Activated T-cell treated with anti-CD3 and anti-CD28 coated beads, Interleukin-2, amount 50 U/mL, for 72 hours (primary cell): ENCODE measurements at regions not wholly inside any gene's neighbourhood (a gene's known extent, or its start where the extent isn't known, plus 50 kb on each side); places are given as distances from the start of the nearest gene placed in this dataset.
A peak's percentile ranks its signal among the peaks of the same experiment; 100 is the strongest.
"Not testable (repeated sequence)": the region's sequence is repeated elsewhere in the genome, so short reads cannot be mapped to it uniquely, and the experiment has no call there.

Experiments used
- ATAC-seq, 2 donors: fragments of 150-1000 bp; cut with Tn5 transposase; replicated peaks in 1 of 2; 2 replicates each; pipeline ENCODE4 v1.10.0; 2021; ENCODE audit warnings: moderate library complexity in 2 of 2, mild to moderate bottlenecking in 1 of 2
- DNase-seq, 2 donors: peaks; one replicate each; pipeline ENCODE4 v3.0.0; 2021 to 2022; ENCODE audit warnings: mixed read lengths in 1 of 2
- H3K27ac Mint-ChIP-seq: one replicate; pipeline ENCODE4 v1.8.0; 2022; ENCODE audit warnings: mild to moderate bottlenecking, moderate library complexity, mixed read lengths
- H3K27me3 Mint-ChIP-seq: one replicate; pipeline ENCODE4 v1.8.0; 2022; ENCODE audit warnings: low read depth, mixed read lengths
- H3K36me3 Mint-ChIP-seq, 2 donors: one replicate each; pipeline ENCODE4 v1.8.0; 2022; ENCODE audit warnings: mixed read lengths in 2 of 2, mild to moderate bottlenecking in 1 of 2; ENCODE audit not compliant: insufficient read depth in 2 of 2
- H3K4me1 Mint-ChIP-seq: one replicate; pipeline ENCODE4 v1.8.0; 2022; ENCODE audit warnings: low read depth, mixed read lengths
- H3K4me3 Mint-ChIP-seq, 2 donors: one replicate each; pipeline ENCODE4 v1.8.0; 2022; ENCODE audit warnings: mild to moderate bottlenecking in 2 of 2, mixed read lengths in 2 of 2, moderate library complexity in 2 of 2
- H3K9me3 Mint-ChIP-seq, 2 donors: one replicate each; pipeline ENCODE4 v1.8.0; 2022; ENCODE audit warnings: mixed read lengths in 2 of 2

DNA sequence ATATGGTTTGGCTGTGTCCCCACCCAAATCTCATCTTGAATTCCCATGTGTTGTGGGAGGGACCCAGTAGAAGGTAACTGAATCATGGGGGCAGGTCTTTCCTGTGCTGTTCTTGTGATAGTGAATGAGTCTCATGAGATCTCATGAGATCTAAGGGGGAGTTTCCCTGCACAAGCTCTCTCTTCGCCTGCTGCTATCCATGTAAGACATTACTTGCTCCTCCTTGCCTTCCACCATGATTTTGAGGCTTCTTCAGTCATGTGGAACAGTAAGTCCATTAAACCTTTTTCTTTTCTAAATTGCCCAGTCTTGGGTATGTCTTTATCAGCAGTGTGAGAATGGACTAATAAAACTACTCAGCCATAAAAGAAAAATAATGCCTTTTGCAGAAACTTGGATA lies 80.8 kb upstream of the SERPINE2 start:
- H3K9me3 Mint-ChIP-seq, result peaks cover 14 to 19% of the 10 kb centered on the region in 2 donors
- not testable (repeated sequence) for DNase-seq

DNA sequence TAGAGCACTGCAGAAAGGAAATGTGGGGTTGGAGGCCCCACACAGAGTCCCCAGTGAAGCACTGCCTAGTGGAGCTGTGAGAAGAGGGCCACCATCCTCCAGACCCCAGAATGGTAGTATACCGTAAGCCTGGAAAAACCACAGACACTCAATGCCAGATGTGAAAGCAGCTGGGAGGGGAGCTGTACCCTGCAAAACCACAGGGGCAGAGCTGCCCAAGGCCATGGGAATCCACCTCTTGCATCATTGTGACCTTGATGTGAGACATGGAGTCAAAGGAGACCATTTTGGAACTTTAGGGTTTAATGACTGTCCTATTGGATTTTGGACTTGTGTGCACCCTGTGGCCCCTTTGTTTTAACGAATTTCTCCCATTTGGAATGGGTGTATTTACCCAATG lies 75.3 kb upstream of the SERPINE2 start:
- Mint-ChIP-seq H3K36me3 (peaks cover 3 to 4% of the 10 kb centered on the region in 2 donors), H3K27ac (no peak overlapping the region), H3K9me3 (peaks cover 9 to 14% of the 10 kb centered on the region in 2 donors), H3K4me3 (no peak overlapping the region), H3K27me3 (peaks cover 29% of the 10 kb centered on the region), H3K4me1 (no peaks in the 10 kb centered on the region)
- DNase-seq (no peak), ATAC-seq (no peak)

More for the DNA sequence above, 80.8 kb upstream of the SERPINE2 start:
- ATAC-seq, H3K27ac Mint-ChIP-seq, H3K4me1 Mint-ChIP-seq, H3K4me3 Mint-ChIP-seq, H3K36me3 Mint-ChIP-seq: not testable (repeated sequence)
- peaks cover 32% of the 10 kb centered on the region for H3K27me3 Mint-ChIP-seq

DNA sequence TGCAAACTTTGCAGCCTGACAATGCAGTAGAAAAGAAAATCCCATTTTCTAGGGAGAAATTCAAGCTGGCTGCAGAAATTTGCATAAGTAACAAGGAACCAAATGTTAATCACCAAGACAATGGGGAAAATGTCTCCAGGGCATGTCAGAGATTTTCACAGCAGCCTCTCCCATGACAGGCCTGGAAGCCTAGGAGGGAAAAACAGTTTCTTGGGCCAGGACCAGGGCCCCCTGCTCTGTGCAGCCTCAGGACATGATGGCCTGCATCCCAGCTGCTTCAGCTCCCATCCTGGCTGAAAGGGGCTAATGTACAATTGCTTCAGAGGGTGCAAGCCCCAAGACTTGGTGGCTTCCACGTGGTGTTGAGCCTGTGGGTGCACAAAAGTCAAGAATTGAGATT lies 74.8 kb upstream of the SERPINE2 start:
- peaks cover 29% of the 10 kb centered on the region for H3K27me3 Mint-ChIP-seq
- DNase-seq, ATAC-seq, H3K4me3 Mint-ChIP-seq, H3K36me3 Mint-ChIP-seq, H3K4me1 Mint-ChIP-seq, H3K27ac Mint-ChIP-seq: not testable (repeated sequence)
- peaks cover 5 to 14% of the 10 kb centered on the region in 2 donors for H3K9me3 Mint-ChIP-seq

DNA sequence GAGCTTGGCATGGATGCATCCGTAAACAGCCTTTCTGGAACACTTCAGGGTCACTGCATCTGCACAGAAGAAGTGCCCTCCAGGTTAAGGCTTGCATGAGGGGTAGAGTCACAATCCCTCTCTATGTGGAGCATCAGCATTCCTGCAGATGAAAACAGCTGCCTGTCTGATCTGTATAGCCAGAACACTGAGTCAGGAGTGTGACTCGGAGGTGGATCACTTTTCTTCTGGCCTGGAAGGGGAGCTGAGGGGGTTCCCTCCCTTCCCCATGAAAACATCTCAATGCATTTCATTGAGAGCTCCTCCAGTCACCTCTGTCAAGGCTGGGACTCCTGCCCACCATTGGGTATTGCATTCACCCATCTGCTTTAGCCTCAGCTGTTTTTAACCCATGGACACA lies 72.5 kb upstream of the SERPINE2 start:
- Mint-ChIP-seq H3K36me3 (peaks cover 0 to 3% of the 10 kb centered on the region in 2 donors), H3K4me3 (no peak overlapping the region), H3K27me3 (peaks cover 23% of the 10 kb centered on the region), H3K9me3 (peaks cover 0 to 3% of the 10 kb centered on the region in 2 donors), H3K4me1 (no peaks in the 10 kb centered on the region), H3K27ac (no peak overlapping the region)
- ATAC-seq, result no peak
- DNase-seq, result no peak

DNA sequence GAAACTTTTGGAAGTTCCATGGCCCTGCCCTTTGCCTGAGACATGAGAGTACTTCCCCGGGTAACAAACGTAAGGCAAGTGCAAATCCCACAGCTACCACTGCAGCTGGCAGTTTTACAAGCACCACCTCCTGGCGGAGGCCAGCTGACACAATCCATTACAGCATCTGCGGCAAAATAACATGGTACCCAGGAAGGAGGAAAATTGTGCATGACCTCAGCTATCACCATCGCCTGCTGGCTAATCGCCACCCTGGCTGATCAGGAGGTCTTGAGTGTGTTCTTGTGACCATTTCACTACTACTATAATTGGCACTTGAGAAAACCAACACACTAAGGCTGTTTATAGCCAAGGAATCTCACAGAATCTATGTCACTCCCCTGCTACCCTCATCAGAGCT lies 71.7 kb upstream of the SERPINE2 start:
- Mint-ChIP-seq H3K9me3 (peaks cover 0 to 3% of the 10 kb centered on the region in 2 donors), H3K27me3 (peaks cover 19% of the 10 kb centered on the region), H3K27ac (no peak overlapping the region), H3K4me1 (no peaks in the 10 kb centered on the region), H3K36me3 (peaks cover 0 to 3% of the 10 kb centered on the region in 2 donors), H3K4me3 (no peak overlapping the region)
- ATAC-seq (no peak), DNase-seq (no peak)

DNA sequence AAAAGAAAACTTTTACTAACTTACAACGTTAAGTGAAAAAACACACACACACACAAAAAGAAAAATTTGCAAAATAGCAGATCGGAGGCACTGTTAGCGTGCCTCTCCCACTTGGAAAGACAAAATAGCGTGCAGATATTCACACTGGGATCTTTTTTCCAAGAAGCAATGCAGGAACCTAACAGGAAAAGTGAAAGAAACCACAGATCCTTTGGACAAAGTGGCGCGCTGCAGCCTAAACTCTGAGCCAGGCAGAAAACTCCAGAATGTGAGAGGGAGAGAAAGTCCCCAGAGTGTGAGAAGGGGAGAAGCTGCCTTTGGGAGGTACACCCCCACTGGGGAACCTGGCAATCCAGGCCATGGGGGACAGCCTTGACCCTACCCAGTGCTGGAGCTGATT lies 70.7 kb upstream of the SERPINE2 start:
- H3K36me3 Mint-ChIP-seq, result no peaks in the 10 kb centered on the region
- no peak overlapping the region for H3K27ac Mint-ChIP-seq
- peaks cover 8% of the 10 kb centered on the region for H3K27me3 Mint-ChIP-seq
- H3K9me3 Mint-ChIP-seq, result no peaks in the 10 kb centered on the region
- ATAC-seq (no peak), DNase-seq (no peak)
- no peak overlapping the region for H3K4me3 Mint-ChIP-seq
- no peaks in the 10 kb centered on the region for H3K4me1 Mint-ChIP-seq

DNA sequence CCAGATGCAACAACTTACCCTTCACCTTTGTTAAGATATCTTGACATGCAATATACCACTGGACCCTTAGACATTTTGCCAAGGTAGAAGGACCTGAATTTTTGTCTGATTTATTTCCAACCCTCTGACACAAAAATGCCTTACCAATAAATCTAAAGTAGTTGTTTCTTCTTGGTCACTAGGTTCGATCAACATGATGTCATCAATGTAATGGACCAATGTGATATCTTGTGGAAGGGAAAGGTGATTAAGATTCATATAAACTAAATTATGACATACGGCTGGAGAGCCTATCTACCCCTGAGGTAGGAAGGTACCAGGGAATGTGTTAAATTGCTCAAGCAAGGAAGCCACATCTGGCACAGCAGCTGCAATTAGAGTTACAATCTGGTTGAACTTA lies 67.7 kb upstream of the SERPINE2 start:
- no peak overlapping the region for H3K4me3 Mint-ChIP-seq
- H3K9me3 Mint-ChIP-seq, result no peaks in the 10 kb centered on the region
- DNase-seq, result no peak
- H3K27ac Mint-ChIP-seq, result no peak overlapping the region
- H3K4me1 Mint-ChIP-seq, result peaks cover 6% of the 10 kb centered on the region
- ATAC-seq, result no peak
- H3K36me3 Mint-ChIP-seq, result no peaks in the 10 kb centered on the region
- H3K27me3 Mint-ChIP-seq, result peaks cover 14% of the 10 kb centered on the region

DNA sequence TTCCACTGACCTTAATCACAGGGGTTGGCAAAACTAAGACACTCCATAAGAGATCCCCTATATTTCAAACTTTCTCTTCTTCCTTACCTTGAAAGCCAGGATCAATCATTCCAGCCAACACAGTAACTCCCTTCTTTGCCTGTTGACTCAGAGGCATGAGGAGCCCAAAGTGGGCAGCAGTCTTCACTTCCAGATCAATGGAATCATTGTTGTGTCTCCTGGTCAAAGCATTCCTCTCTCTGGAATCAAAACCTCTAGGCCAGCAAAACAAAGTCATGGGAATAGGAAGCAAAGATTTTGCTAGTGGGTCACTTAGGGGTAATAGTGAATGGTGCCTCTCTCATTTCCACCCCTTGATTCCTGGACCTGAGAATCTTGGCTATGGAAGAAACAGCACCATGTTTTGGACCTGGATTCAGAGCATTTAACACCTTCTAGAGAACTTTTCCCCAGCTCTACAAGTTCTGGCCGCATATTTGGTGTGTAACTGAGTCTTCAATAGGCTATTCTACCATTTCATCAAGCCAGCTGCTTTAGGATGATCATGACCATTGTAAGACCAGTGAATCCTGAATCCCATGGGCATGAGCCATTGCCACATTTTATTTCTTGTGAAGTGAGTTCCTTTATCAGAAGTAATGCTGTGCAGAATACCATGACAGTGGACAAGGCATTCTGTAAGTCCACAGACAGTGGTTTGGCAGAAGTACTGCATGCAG lies 65.7 kb upstream of the SERPINE2 start:
- Mint-ChIP-seq H3K36me3 (no peaks in the 10 kb centered on the region), H3K4me3 (no peak overlapping the region), H3K27ac (no peak overlapping the region), H3K9me3 (no peaks in the 10 kb centered on the region), H3K4me1 (peaks cover 10% of the 10 kb centered on the region), H3K27me3 (peaks cover 18% of the 10 kb centered on the region)
- no peak for ATAC-seq
- no peak for DNase-seq

DNA sequence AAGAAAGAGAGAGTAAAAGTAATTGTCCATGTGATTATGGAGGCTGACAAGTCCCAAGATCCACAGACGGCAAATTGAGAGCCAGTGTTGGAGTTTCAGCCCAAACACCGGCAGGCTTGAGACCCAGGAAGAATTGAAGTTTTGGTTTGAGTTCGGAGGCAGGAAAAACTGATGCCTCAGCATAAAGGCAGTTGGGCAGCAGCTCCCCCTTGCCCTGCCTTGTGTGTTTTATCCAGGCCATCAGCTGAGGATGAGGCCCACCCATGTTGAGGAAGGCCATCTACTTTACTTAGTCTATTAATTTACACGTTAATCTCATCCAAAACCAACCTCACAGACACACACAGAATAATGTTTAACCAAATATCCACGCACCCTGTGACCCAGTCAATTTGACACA lies 64.6 kb upstream of the SERPINE2 start:
- Mint-ChIP-seq H3K4me3 (no peak overlapping the region), H3K9me3 (no peaks in the 10 kb centered on the region), H3K36me3 (no peaks in the 10 kb centered on the region), H3K27me3 (peaks cover 18% of the 10 kb centered on the region), H3K27ac (no peak overlapping the region), H3K4me1 (peaks cover 10% of the 10 kb centered on the region)
- DNase-seq, result no peak
- no peak for ATAC-seq

DNA sequence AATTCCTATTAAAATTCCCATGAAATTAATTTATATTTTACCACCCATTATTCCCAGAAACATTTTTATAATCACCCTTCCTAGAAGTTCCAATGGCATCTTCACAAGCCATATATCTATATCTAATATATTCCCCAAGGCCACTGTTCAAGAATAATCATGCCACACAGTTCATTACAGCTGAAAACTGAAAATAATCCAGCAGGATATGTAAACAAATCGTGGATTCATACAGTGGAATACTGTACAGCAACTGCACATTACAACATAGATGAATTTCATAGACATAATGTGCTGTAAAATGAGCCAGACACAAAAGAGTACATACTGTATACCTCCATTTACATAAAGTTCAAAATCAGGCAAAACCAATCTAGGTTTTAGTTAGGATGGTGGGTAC lies 63.9 kb upstream of the SERPINE2 start:
- no peak overlapping the region for H3K4me3 Mint-ChIP-seq
- no peaks in the 10 kb centered on the region for H3K36me3 Mint-ChIP-seq
- H3K9me3 Mint-ChIP-seq, result no peaks in the 10 kb centered on the region
- H3K27me3 Mint-ChIP-seq, result peaks cover 13% of the 10 kb centered on the region
- no peak overlapping the region for H3K27ac Mint-ChIP-seq
- peaks cover 10% of the 10 kb centered on the region for H3K4me1 Mint-ChIP-seq
- ATAC-seq, result no peak
- no peak for DNase-seq

DNA sequence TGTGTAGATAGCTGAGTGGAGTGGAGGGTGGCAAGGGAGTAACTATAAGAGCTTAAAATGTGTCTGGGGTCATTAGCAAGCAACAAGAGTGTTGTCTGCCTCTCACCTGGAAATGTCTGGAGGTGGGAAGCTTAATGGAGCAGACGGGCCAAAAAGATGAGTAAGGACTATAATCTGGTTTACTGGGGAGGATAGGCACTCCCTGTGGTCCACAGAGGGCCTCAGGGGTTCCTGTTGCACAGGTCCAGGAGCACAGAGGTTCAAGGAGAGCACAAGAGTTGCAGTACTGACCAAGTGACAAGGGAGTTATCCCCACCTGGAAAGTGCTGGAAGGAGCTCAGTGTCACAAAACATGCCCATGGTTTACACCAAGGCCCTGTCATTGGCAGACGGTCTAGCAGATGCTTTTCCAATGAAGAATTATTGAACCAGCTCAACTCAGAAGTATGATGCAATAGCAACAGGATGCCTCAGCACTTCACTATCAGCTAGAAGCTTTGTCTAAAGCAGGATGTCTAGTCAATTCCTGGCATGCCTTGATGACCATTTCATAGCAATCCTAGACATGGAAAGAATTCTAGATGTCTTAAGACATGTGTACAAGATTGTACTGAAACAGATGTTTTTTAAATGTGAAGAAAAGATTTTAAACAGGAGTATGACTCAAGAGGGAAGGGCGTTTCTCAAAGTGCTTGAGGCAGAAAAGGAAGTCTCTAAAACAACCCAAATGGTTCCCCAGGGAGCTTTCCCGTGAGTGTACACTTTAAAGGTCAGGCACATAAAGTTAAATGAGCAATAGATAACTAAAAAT lies 62.9 kb upstream of the SERPINE2 start:
- Mint-ChIP-seq H3K9me3 (no peaks in the 10 kb centered on the region), H3K27me3 (peaks cover 14% of the 10 kb centered on the region), H3K4me1 (peaks cover 10% of the 10 kb centered on the region), H3K36me3 (no peaks in the 10 kb centered on the region), H3K27ac (peak overlapping the region; percentile 47), H3K4me3 (no peak overlapping the region)
- DNase-seq (no peak), ATAC-seq (no peak)

DNA sequence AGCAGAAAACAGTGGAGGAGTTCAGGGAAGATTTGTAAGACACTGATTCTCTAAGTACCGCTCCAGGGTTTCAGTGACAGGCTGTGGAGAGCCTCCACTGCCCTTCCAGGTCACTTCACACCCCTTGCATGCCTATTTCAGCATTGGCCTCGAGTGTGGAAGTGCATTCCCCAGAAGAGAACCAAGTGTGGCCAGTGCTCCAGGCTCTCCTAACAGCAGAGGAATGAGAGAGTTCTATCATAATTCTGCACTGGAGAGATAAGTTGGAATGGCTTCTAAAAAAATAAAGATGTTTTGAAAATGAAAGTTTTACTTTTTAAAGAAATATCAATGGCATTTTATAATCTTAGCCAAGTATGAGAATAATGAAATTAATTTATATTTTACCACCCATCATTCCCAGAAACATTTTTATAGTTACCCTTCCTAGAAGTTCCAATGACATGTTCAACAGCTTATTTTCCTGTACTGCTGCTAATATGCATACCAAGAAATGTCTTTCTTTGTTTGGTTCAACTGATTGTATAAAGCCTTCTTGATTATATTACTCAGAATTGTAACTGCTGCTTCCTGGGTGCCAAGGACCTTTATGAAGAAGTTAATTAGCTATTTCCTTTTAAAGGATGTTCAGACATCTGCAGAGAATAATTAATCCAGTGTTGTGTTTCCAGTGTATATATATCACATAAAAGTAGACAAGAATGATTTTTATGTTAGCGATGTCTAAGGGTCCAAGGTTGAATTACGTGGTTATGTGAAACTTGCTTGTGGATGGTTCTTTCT lies 61.0 kb upstream of the SERPINE2 start:
- DNase-seq, result no peak

More for the DNA sequence above, 61.0 kb upstream of the SERPINE2 start:
- H3K27me3 Mint-ChIP-seq, result peaks cover 28% of the 10 kb centered on the region
- no peak for ATAC-seq
- H3K4me3 Mint-ChIP-seq, result no peak overlapping the region
- no peaks in the 10 kb centered on the region for H3K36me3 Mint-ChIP-seq
- H3K9me3 Mint-ChIP-seq, result no peaks in the 10 kb centered on the region
- peaks cover 17% of the 10 kb centered on the region for H3K4me1 Mint-ChIP-seq
- no peak overlapping the region for H3K27ac Mint-ChIP-seq
